ENCODE measurements at regions not wholly inside any gene's neighbourhood (a gene's known extent, or its start where the extent isn't known, plus 50 kb on each side); places are given as distances from the start of the nearest gene placed in this dataset.

- ChIA-PET CTCF (no interaction called here), POLR2A (no interaction called here)
- no TSS peak for BruUV-seq (replicated peaks)
- in situ Hi-C loops (cut with HindIII; ENCODE audit: low pct_unique_long_range_greater_than_20kb, low sequenced_read_pairs) (no loop called here), intact Hi-C loops (cut with micrococcal nuclease; ENCODE audit: unreplicated experiment) (no loop called here)
- H3K4me3 ChIP-seq (ENCODE audit: low read depth in 2 of 2, low read length in 2 of 2): no peak overlapping the region
- H3K27me3 ChIP-seq (ENCODE audit: control insufficient read depth, insufficient read depth, low read length): no peaks in the 10 kb centered on the region
- no peaks in the 10 kb centered on the region for H3K4me1 ChIP-seq (ENCODE audit: control insufficient read depth, insufficient read depth, low read length)
- DNase-seq (ENCODE audit: low read depth, low spot score): no peak
- no peaks in the 10 kb centered on the region for H3K9me3 ChIP-seq (ENCODE audit: control insufficient read depth, insufficient read depth, low read depth, low read length)
- TF ChIP-seq, protein P1, sequence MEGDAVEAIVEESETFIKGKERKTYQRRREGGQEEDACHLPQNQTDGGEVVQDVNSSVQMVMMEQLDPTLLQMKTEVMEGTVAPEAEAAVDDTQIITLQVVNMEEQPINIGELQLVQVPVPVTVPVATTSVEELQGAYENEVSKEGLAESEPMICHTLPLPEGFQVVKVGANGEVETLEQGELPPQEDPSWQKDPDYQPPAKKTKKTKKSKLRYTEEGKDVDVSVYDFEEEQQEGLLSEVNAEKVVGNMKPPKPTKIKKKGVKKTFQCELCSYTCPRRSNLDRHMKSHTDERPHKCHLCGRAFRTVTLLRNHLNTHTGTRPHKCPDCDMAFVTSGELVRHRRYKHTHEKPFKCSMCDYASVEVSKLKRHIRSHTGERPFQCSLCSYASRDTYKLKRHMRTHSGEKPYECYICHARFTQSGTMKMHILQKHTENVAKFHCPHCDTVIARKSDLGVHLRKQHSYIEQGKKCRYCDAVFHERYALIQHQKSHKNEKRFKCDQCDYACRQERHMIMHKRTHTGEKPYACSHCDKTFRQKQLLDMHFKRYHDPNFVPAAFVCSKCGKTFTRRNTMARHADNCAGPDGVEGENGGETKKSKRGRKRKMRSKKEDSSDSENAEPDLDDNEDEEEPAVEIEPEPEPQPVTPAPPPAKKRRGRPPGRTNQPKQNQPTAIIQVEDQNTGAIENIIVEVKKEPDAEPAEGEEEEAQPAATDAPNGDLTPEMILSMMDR (IDR thresholded peaks at IDR 0.05): no peak
- TF ChIP-seq TCF7L2 (IDR thresholded peaks at IDR 0.05; ENCODE audit: low read depth, low read length) (no peak), REST (IDR thresholded peaks at IDR 0.05; ENCODE audit: insufficient read depth in 1 of 2, low read depth in 2 of 2, low read length in 1 of 2) (no peak), POLR2AphosphoS5 (IDR thresholded peaks at IDR 0.05; ENCODE audit: low read depth, low read length) (no peak), SIN3A (IDR thresholded peaks at IDR 0.05; ENCODE audit: borderline replicate concordance, insufficient read depth, low read depth, low read length) (no peak)
- no peaks in the 10 kb centered on the region for H3K36me3 ChIP-seq (ENCODE audit: control insufficient read depth, insufficient read depth, low read length)
- H3K27ac ChIP-seq (ENCODE audit: low read length): no peak overlapping the region
- no peak for ATAC-seq
Observed at GRCh38 chr10:24128066-24128730, 80.7 kb upstream of the KIAA1217 start.

- H3K36me3 ChIP-seq (ENCODE audit: control insufficient read depth, insufficient read depth, low read length): no peaks in the 10 kb centered on the region
- BruUV-seq (replicated peaks): no TSS peak
- POLR2A ChIA-PET: no interaction called here
- in situ Hi-C loops (cut with HindIII; ENCODE audit: low pct_unique_long_range_greater_than_20kb, low sequenced_read_pairs) (no loop called here), intact Hi-C loops (cut with micrococcal nuclease; ENCODE audit: unreplicated experiment) (no loop called here)
- ATAC-seq (no peak), DNase-seq (ENCODE audit: low read depth, low spot score) (no peak)
- H3K27ac ChIP-seq (ENCODE audit: low read length): no peak overlapping the region
- CTCF ChIA-PET: no interaction called here
- H3K27me3 ChIP-seq (ENCODE audit: control insufficient read depth, insufficient read depth, low read length): no peaks in the 10 kb centered on the region
- no peak for TF ChIP-seq POLR2AphosphoS5 (IDR thresholded peaks at IDR 0.05; ENCODE audit: low read depth, low read length)
- TF ChIP-seq, protein P1 (IDR thresholded peaks at IDR 0.05): no peak
- H3K4me3 ChIP-seq (ENCODE audit: low read depth in 2 of 2, low read length in 2 of 2): no peak overlapping the region
- H3K9me3 ChIP-seq (ENCODE audit: control insufficient read depth, insufficient read depth, low read depth, low read length): no peaks in the 10 kb centered on the region
- H3K4me1 ChIP-seq (ENCODE audit: control insufficient read depth, insufficient read depth, low read length): no peaks in the 10 kb centered on the region
Observed at GRCh38 chr10:24132741-24133140, 76.2 kb upstream of the KIAA1217 start.
